Astrocyte of the spinal cord (primary cell): ENCODE measurements at regions not wholly inside any gene's neighbourhood (a gene's known extent, or its start where the extent isn't known, plus 50 kb on each side); places are given as distances from the start of the nearest gene placed in this dataset.
A peak's percentile ranks its signal among the peaks of the same experiment; 100 is the strongest.

Experiments used
- DNase-seq: peaks from one replicate; pipeline ENCODE4 v3.0.0; 2011; ENCODE audit warnings: low read depth, low spot score
- H3K4me3 ChIP-seq: 2 replicates; pipeline ENCODE4 v1.5.1; 2011; ENCODE audit warnings: low read depth, mild to moderate bottlenecking, low read length, moderate library complexity
- in situ Hi-C: cut with HindIII; loops from 2 replicates; pipeline ENCODE4 v1.10.0; 2017; ENCODE audit warnings: low sequenced_read_pairs
- TF ChIP-seq, protein P1 (sequence below): IDR thresholded peaks from 2 replicates; pipeline ENCODE4 v1.5.1; 2012; ENCODE audit warnings: low read depth, mild to moderate bottlenecking, low read length, inconsistent platforms

DNA sequence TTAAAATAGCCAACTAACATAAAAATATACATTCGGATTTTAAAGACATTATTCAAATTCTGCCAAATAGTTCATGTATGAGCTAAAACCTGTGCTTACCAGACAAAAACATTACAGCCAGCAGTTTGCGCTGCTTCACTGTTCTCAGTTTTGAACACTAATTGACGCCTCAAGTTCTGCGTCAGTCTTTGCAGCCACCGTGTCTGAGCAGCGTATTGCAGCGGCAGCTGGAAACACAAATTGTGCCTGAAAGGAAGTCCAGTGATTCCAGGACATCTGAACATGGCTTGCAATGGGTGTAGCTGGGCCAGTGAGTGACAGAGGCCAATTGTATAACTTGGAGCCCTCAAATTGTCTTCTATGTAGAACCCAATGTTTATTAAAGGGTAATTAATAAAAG lies 267.6 kb downstream of the TFCP2L1 start:
- in situ Hi-C loops = no loop called here
- TF ChIP-seq, protein P1, sequence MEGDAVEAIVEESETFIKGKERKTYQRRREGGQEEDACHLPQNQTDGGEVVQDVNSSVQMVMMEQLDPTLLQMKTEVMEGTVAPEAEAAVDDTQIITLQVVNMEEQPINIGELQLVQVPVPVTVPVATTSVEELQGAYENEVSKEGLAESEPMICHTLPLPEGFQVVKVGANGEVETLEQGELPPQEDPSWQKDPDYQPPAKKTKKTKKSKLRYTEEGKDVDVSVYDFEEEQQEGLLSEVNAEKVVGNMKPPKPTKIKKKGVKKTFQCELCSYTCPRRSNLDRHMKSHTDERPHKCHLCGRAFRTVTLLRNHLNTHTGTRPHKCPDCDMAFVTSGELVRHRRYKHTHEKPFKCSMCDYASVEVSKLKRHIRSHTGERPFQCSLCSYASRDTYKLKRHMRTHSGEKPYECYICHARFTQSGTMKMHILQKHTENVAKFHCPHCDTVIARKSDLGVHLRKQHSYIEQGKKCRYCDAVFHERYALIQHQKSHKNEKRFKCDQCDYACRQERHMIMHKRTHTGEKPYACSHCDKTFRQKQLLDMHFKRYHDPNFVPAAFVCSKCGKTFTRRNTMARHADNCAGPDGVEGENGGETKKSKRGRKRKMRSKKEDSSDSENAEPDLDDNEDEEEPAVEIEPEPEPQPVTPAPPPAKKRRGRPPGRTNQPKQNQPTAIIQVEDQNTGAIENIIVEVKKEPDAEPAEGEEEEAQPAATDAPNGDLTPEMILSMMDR = no peak
- no peak for DNase-seq
- no peak overlapping the region for H3K4me3 ChIP-seq

GRCh38 chr2:121018136-121019061 lies 266.6 kb downstream of the TFCP2L1 start:
- DNase-seq = peak; percentile 9
- no peak overlapping the region for H3K4me3 ChIP-seq
- TF ChIP-seq, protein P1 = no peak
- in situ Hi-C loops = no loop called here

DNA sequence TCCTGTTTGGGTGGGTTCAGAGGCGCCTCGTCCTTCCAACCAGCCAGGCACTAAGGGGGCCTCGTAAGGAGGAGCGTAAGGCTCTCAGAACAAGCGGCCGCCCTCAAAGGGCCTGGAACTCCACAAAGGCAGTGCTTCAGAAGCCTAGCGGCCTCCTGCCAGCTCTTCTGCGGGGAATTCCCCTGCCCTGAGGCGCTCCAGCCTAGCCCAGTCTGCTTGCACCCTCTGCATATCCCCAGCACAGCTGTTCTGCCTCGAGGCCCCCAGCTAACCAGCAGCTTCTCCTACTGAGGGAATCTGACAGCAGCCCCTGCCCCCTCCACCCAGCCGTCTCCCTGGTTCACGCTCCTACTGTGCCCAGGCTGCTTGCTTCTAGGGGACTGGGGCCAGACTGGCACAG lies 265.9 kb downstream of the TFCP2L1 start:
- DNase-seq = no peak
- in situ Hi-C loops = no loop called here

GRCh38 chr2:121019756-121020155 lies 265.2 kb downstream of the TFCP2L1 start:
- TF ChIP-seq, protein P1 = no peak
- in situ Hi-C loops = no loop called here
- no peak overlapping the region for H3K4me3 ChIP-seq
- DNase-seq = no peak

More for the DNA sequence above, 265.9 kb downstream of the TFCP2L1 start:
- TF ChIP-seq, protein P1 = no peak
- H3K4me3 ChIP-seq = no peak overlapping the region

- DNase-seq = no peak
- in situ Hi-C loops = no loop called here
- no peak overlapping the region for H3K4me3 ChIP-seq
- TF ChIP-seq, protein P1 = no peak
Observed at GRCh38 chr2:121021685-121022084, 263.3 kb downstream of the TFCP2L1 start.

DNA sequence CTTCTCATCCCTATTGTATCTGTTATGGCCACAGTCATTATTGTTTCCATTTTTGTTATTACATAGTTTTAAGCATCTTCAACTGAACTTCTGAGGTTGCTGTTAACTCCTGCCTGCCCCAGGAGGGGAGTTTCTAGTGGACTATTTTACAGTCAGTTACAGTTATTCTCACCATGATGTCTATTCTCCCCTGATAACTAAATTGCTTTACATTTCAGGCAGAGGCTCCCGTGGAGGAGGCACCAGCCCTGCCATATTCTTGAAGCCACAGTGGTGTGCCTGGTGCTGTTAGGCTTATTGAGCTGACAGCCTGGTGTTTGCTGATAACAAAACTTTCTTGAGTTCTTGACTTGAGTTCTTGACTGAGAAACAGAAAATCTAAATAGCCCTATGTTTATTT lies 256.4 kb downstream of the TFCP2L1 start:
- DNase-seq = no peak
- TF ChIP-seq, protein P1 = no peak
- in situ Hi-C loops = no loop called here
- no peak overlapping the region for H3K4me3 ChIP-seq
